OCI-LY1 (cell line): ENCODE measurements at regions not wholly inside any gene's neighbourhood (a gene's known extent, or its start where the extent isn't known, plus 50 kb on each side); places are given as distances from the start of the nearest gene placed in this dataset.

ENCODE experiments used
- H2AFZ ChIP-seq: fragments of 200-600 bp; sonication (generic), shearing (Covaris generic); 2 replicates; pipeline ENCODE4 v1.6.0; 2014; ENCODE audit warnings: antibody characterized with exemption, mild to moderate bottlenecking, low read length
- H3F3A ChIP-seq: fragments of 200-600 bp; sonication (generic), shearing (Covaris generic); 2 replicates; pipeline ENCODE4 v1.6.0; 2014; ENCODE audit warnings: mild to moderate bottlenecking, antibody characterized with exemption, low read length, moderate library complexity; ENCODE audit not compliant: insufficient read depth
- H3K27ac ChIP-seq: fragments of 200-600 bp; sonication (generic); 2 replicates; pipeline ENCODE4 v1.5.1; 2014; ENCODE audit warnings: low read length, mixed run types, mild to moderate bottlenecking, low read depth; ENCODE audit not compliant: poor library complexity, severe bottlenecking
- H3K27me3 ChIP-seq: fragments of 200-600 bp; sonication (generic); 2 replicates; pipeline ENCODE4 v1.6.0; 2014; ENCODE audit warnings: antibody characterized with exemption, mild to moderate bottlenecking, low read length, moderate library complexity; ENCODE audit not compliant: insufficient read depth
- H3K36me3 ChIP-seq: fragments of 200-600 bp; sonication (generic); 2 replicates; pipeline ENCODE4 v1.6.1; 2014; ENCODE audit warnings: mild to moderate bottlenecking, antibody characterized with exemption, low read length, moderate library complexity, mixed read lengths; ENCODE audit not compliant: insufficient read depth
- H3K4me1 ChIP-seq: fragments of 200-600 bp; sonication (generic); 2 replicates; pipeline ENCODE4 v1.5.1; 2014; ENCODE audit warnings: mild to moderate bottlenecking, low read length, moderate library complexity; ENCODE audit not compliant: insufficient read depth, severe bottlenecking
- H3K4me2 ChIP-seq: fragments of 200-600 bp; sonication (generic), shearing (Covaris generic); 2 replicates; pipeline ENCODE4 v1.6.1; 2014; ENCODE audit warnings: low read length
- H3K4me3 ChIP-seq: fragments of 200-600 bp; sonication (generic); 2 replicates; pipeline ENCODE4 v1.5.1; 2014; ENCODE audit warnings: low read length, low read depth, mild to moderate bottlenecking, mixed read lengths; ENCODE audit not compliant: poor library complexity, severe bottlenecking
- H3K79me2 ChIP-seq: fragments of 200-600 bp; shearing (Covaris generic); 2 replicates; pipeline ENCODE4 v1.6.1; 2016; ENCODE audit warnings: mixed run types, low read length, mixed read lengths; ENCODE audit not compliant: insufficient read depth
- H3K9ac ChIP-seq: fragments of 200-600 bp; sonication (generic), shearing (Covaris generic); 2 replicates; pipeline ENCODE4 v1.6.1; 2014; ENCODE audit warnings: mild to moderate bottlenecking, low read length, mixed read lengths
- H3K9me2 ChIP-seq: fragments of 200-600 bp; sonication (generic), shearing (Covaris generic); 2 replicates; pipeline ENCODE4 v1.6.1; 2014; ENCODE audit warnings: low read depth, mild to moderate bottlenecking, low read length, mixed read lengths
- H3K9me3 ChIP-seq: fragments of 200-600 bp; shearing (Covaris generic); 2 replicates; pipeline ENCODE4 v1.6.1; 2014; ENCODE audit warnings: low read length, mixed read lengths
- H4K20me1 ChIP-seq: fragments of 200-600 bp; sonication (generic), shearing (Covaris generic); 2 replicates; pipeline ENCODE4 v1.6.0; 2016; ENCODE audit warnings: mild to moderate bottlenecking, low read length; ENCODE audit not compliant: insufficient read depth
- CTCF ChIP-seq: fragments of 200-600 bp; sonication (generic), shearing (Covaris generic); IDR thresholded peaks from 2 replicates; pipeline ENCODE4 v1.5.1; 2017; ENCODE audit warnings: mild to moderate bottlenecking, antibody characterized with exemption, low read length, moderate library complexity, mixed read lengths
- EZH2 ChIP-seq: fragments of 200-600 bp; sonication (generic), shearing (Covaris generic); IDR thresholded peaks from 2 replicates; pipeline ENCODE4 v1.8.0; 2017; ENCODE audit warnings: borderline replicate concordance, mixed run types, mild to moderate bottlenecking, antibody characterized with exemption, low read length, moderate library complexity, mixed read lengths

- Histone ChIP-seq H2AFZ (no peak overlapping the region), H3K27ac (no peak overlapping the region), H3K27me3 (no peaks in the 10 kb centered on the region), H4K20me1 (no peaks in the 10 kb centered on the region), H3K4me1 (no peaks in the 10 kb centered on the region), H3K9ac (no peak overlapping the region), H3K36me3 (no peaks in the 10 kb centered on the region), H3F3A (no peaks in the 10 kb centered on the region), H3K9me2 (no peaks in the 10 kb centered on the region), H3K79me2 (no peaks in the 10 kb centered on the region), H3K4me3 (no peak overlapping the region), H3K4me2 (no peak overlapping the region), H3K9me3 (0 out of 2 replicates have a peak, but pooled peaks cover 2% of the 10 kb centered on the region)
- TF ChIP-seq CTCF = no peak
- TF ChIP-seq EZH2 = no peak
Observed at GRCh38 chr6:169155481-169155880, 98.2 kb downstream of the THBS2 start.

- Histone ChIP-seq H3K9ac (no peak overlapping the region), H3K27me3 (no peaks in the 10 kb centered on the region), H3K36me3 (no peaks in the 10 kb centered on the region), H3K79me2 (no peaks in the 10 kb centered on the region), H3F3A (no peaks in the 10 kb centered on the region), H3K4me2 (no peak overlapping the region), H3K4me1 (no peaks in the 10 kb centered on the region), H4K20me1 (no peaks in the 10 kb centered on the region), H3K9me3 (0 out of 2 replicates have a peak, but pooled peaks cover 2% of the 10 kb centered on the region), H3K27ac (no peak overlapping the region), H2AFZ (no peak overlapping the region), H3K4me3 (no peak overlapping the region), H3K9me2 (no peaks in the 10 kb centered on the region)
- no peak for TF ChIP-seq CTCF
- TF ChIP-seq EZH2 = no peak
Observed at GRCh38 chr6:169153401-169153800, 100.2 kb downstream of the THBS2 start.

GRCh38 chr6:169146521-169146920 is 107.1 kb downstream of the THBS2 start:
- Histone ChIP-seq H3K36me3 (no peaks in the 10 kb centered on the region), H3K4me1 (no peaks in the 10 kb centered on the region), H3K9ac (no peak overlapping the region), H3K9me3 (0 out of 2 replicates have a peak, but pooled peaks cover 2% of the 10 kb centered on the region), H3K4me3 (no peak overlapping the region), H3K79me2 (no peaks in the 10 kb centered on the region), H3K9me2 (no peaks in the 10 kb centered on the region), H3F3A (no peaks in the 10 kb centered on the region), H3K27me3 (no peaks in the 10 kb centered on the region), H3K27ac (no peak overlapping the region), H3K4me2 (no peak overlapping the region), H4K20me1 (no peaks in the 10 kb centered on the region), H2AFZ (no peak overlapping the region)
- TF ChIP-seq EZH2 (no peak), CTCF (no peak)
